Chondrocyte (in vitro differentiated cells): ENCODE measurements at regions not wholly inside any gene's neighbourhood (a gene's known extent, or its start where the extent isn't known, plus 50 kb on each side); places are given as distances from the start of the nearest gene placed in this dataset.

Experiments
- DNase-seq: peaks from one replicate; pipeline ENCODE4 v3.0.0; 2021; ENCODE audit warnings: mixed read lengths, low spot score
- H3K27ac Mint-ChIP-seq: one replicate; pipeline ENCODE4 v1.8.0; 2021; ENCODE audit warnings: mild to moderate bottlenecking, moderate library complexity, mixed read lengths; ENCODE audit not compliant: unreplicated experiment
- H3K27me3 Mint-ChIP-seq: 2 replicates; pipeline ENCODE4 v1.8.0; 2021; ENCODE audit warnings: low read depth, mixed read lengths
- H3K36me3 Mint-ChIP-seq: 2 replicates; pipeline ENCODE4 v1.8.0; 2021; ENCODE audit warnings: low read depth, mixed read lengths
- H3K4me1 Mint-ChIP-seq: 2 replicates; pipeline ENCODE4 v1.8.0; 2021; ENCODE audit warnings: low read depth, mild to moderate bottlenecking, mixed read lengths
- H3K4me3 Mint-ChIP-seq: one replicate; pipeline ENCODE4 v1.8.0; 2021; ENCODE audit warnings: mild to moderate bottlenecking, moderate library complexity, mixed read lengths; ENCODE audit not compliant: unreplicated experiment
- H3K9me3 Mint-ChIP-seq: 2 replicates; pipeline ENCODE4 v1.8.0; 2021; ENCODE audit warnings: low read depth, mixed read lengths
- CTCF ChIP-seq: fragments of 200-600 bp; sonication (generic); IDR thresholded peaks from 2 replicates; pipeline ENCODE4 v1.5.0; 2021; ENCODE audit warnings: antibody characterized with exemption, mild to moderate bottlenecking, moderate library complexity

GRCh38 chr10:128610113-128610512 is 483.9 kb upstream of the MKI67 start:
- H3K4me1 Mint-ChIP-seq: no peaks in the 10 kb centered on the region
- no peak overlapping the region for H3K27ac Mint-ChIP-seq
- no peaks in the 10 kb centered on the region for H3K36me3 Mint-ChIP-seq
- DNase-seq: no peak
- peaks cover 6% of the 10 kb centered on the region for H3K9me3 Mint-ChIP-seq
- no peaks in the 10 kb centered on the region for H3K27me3 Mint-ChIP-seq
- TF ChIP-seq CTCF: no peak
- no peak overlapping the region for H3K4me3 Mint-ChIP-seq

- Mint-ChIP-seq H3K27ac (no peak overlapping the region), H3K9me3 (peaks cover 4% of the 10 kb centered on the region), H3K4me3 (no peak overlapping the region), H3K4me1 (no peaks in the 10 kb centered on the region), H3K27me3 (no peaks in the 10 kb centered on the region), H3K36me3 (no peaks in the 10 kb centered on the region)
- no peak for TF ChIP-seq CTCF
- DNase-seq: no peak
Observed at GRCh38 chr10:128612195-128612594, 486.0 kb upstream of the MKI67 start.

GRCh38 chr10:128612631-128613030 is 486.4 kb upstream of the MKI67 start:
- H3K4me1 Mint-ChIP-seq: no peaks in the 10 kb centered on the region
- no peak for TF ChIP-seq CTCF
- H3K36me3 Mint-ChIP-seq: no peaks in the 10 kb centered on the region

GRCh38 chr10:128614016-128614605 is 487.9 kb upstream of the MKI67 start:
- Mint-ChIP-seq H3K9me3 (no peaks in the 10 kb centered on the region), H3K36me3 (no peaks in the 10 kb centered on the region), H3K4me3 (no peak overlapping the region), H3K4me1 (no peaks in the 10 kb centered on the region), H3K27ac (no peak overlapping the region), H3K27me3 (no peaks in the 10 kb centered on the region)
- no peak for DNase-seq
- TF ChIP-seq CTCF: no peak

More at GRCh38 chr10:128612631-128613030, 486.4 kb upstream of the MKI67 start:
- no peak for DNase-seq
- H3K27me3 Mint-ChIP-seq: no peaks in the 10 kb centered on the region
- H3K9me3 Mint-ChIP-seq: peaks cover 3% of the 10 kb centered on the region
- H3K4me3 Mint-ChIP-seq: no peak overlapping the region
- no peak overlapping the region for H3K27ac Mint-ChIP-seq

GRCh38 chr10:128614802-128615553 is 488.8 kb upstream of the MKI67 start:
- DNase-seq: no peak
- no peaks in the 10 kb centered on the region for H3K4me1 Mint-ChIP-seq
- no peaks in the 10 kb centered on the region for H3K36me3 Mint-ChIP-seq
- no peak overlapping the region for H3K27ac Mint-ChIP-seq
- no peak overlapping the region for H3K4me3 Mint-ChIP-seq
- H3K9me3 Mint-ChIP-seq: no peaks in the 10 kb centered on the region
- no peak for TF ChIP-seq CTCF
- no peaks in the 10 kb centered on the region for H3K27me3 Mint-ChIP-seq
